GM21381 (cell line): ENCODE measurements at regions not wholly inside any gene's neighbourhood (a gene's known extent, or its start where the extent isn't known, plus 50 kb on each side); places are given as distances from the start of the nearest gene placed in this dataset.
"Not testable (repeated sequence)": the region's sequence is repeated elsewhere in the genome, so short reads cannot be mapped to it uniquely, and the experiment has no call there.

Source experiments
- ATAC-seq: cut with Tn5 transposase; IDR thresholded peaks from one replicate; pipeline ENCODE4 v1.9.1; 2021; ENCODE audit warnings: mild to moderate bottlenecking, moderate library complexity; ENCODE audit not compliant: unreplicated experiment

- ATAC-seq: no peak
Measured at GRCh38 chr18:62629031-62629430, 86.3 kb upstream of the PHLPP1 start.

GRCh38 chr18:62631173-62631572 is 84.2 kb upstream of the PHLPP1 start:
- no peak for ATAC-seq

- ATAC-seq: no peak
Measured at GRCh38 chr18:62632788-62633455, 82.4 kb upstream of the PHLPP1 start.

- no peak for ATAC-seq
Measured at GRCh38 chr18:62634458-62634857, 80.9 kb upstream of the PHLPP1 start.

GRCh38 chr18:62634979-62635630 is 80.2 kb upstream of the PHLPP1 start:
- ATAC-seq: no peak

GRCh38 chr18:62637403-62637802 is 77.9 kb upstream of the PHLPP1 start:
- no peak for ATAC-seq

GRCh38 chr18:62637807-62638687 is 77.3 kb upstream of the PHLPP1 start:
- ATAC-seq: peak; percentile 74

- ATAC-seq: no peak
Measured at GRCh38 chr18:62643181-62643580, 72.2 kb upstream of the PHLPP1 start.

- ATAC-seq: no peak
Measured at GRCh38 chr18:62644773-62645172, 70.6 kb upstream of the PHLPP1 start.

- ATAC-seq: no peak
Measured at GRCh38 chr18:62647179-62647578, 68.2 kb upstream of the PHLPP1 start.

GRCh38 chr18:62648045-62648678 is 67.2 kb upstream of the PHLPP1 start:
- no peak for ATAC-seq

GRCh38 chr18:62651276-62652056 is 63.9 kb upstream of the PHLPP1 start:
- no peak for ATAC-seq

GRCh38 chr18:62652057-62652629 is 63.2 kb upstream of the PHLPP1 start:
- ATAC-seq: not testable (repeated sequence)

GRCh38 chr18:62655520-62656219 is 59.7 kb upstream of the PHLPP1 start:
- no peak for ATAC-seq

GRCh38 chr18:62658028-62658427 is 57.3 kb upstream of the PHLPP1 start:
- ATAC-seq: no peak

GRCh38 chr18:62659698-62660097 is 55.6 kb upstream of the PHLPP1 start:
- no peak for ATAC-seq

GRCh38 chr18:62660691-62661090 is 54.6 kb upstream of the PHLPP1 start:
- no peak for ATAC-seq

- ATAC-seq: peak; percentile 69
Measured at GRCh38 chr18:62663731-62664336, 51.5 kb upstream of the PHLPP1 start.

- no peak for ATAC-seq
Measured at GRCh38 chr18:62664414-62664813, 50.9 kb upstream of the PHLPP1 start.
